ENCODE measurements at regions not wholly inside any gene's neighbourhood (a gene's known extent, or its start where the extent isn't known, plus 50 kb on each side); places are given as distances from the start of the nearest gene placed in this dataset.

DNA sequence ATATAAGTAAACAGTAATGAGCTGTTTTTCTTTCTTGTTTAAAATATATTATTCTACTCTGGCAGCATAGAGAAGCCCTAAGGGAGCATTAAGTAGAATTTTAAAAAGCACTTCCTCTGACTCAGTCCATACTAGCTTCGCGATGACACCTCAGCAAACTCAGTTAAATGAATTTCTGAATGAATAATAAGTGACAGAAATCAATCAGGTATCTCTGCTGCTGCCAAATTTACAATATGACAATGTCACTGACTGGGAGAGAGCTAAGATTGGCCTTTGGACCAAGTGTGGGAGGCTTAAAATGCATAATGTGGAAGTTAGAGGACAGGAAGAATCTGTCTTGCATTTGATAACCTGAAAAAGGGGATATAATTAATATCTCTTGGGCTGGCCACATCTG, 296.1 kb downstream of the HHIPL2 start:
- Mint-ChIP-seq H3K27me3 (peaks cover 5% of the 10 kb centered on the region), H3K27ac (no peak overlapping the region), H3K9me3 (no peaks in the 10 kb centered on the region), H3K4me3 (no peak overlapping the region), H3K4me1 (ENCODE audit: unreplicated experiment) (peaks cover 6% of the 10 kb centered on the region), H3K36me3 (no peaks in the 10 kb centered on the region)
- TF ChIP-seq, protein P1, sequence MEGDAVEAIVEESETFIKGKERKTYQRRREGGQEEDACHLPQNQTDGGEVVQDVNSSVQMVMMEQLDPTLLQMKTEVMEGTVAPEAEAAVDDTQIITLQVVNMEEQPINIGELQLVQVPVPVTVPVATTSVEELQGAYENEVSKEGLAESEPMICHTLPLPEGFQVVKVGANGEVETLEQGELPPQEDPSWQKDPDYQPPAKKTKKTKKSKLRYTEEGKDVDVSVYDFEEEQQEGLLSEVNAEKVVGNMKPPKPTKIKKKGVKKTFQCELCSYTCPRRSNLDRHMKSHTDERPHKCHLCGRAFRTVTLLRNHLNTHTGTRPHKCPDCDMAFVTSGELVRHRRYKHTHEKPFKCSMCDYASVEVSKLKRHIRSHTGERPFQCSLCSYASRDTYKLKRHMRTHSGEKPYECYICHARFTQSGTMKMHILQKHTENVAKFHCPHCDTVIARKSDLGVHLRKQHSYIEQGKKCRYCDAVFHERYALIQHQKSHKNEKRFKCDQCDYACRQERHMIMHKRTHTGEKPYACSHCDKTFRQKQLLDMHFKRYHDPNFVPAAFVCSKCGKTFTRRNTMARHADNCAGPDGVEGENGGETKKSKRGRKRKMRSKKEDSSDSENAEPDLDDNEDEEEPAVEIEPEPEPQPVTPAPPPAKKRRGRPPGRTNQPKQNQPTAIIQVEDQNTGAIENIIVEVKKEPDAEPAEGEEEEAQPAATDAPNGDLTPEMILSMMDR (conservative IDR thresholded peaks at IDR 0.05) = no peak
- DNase-seq (ENCODE audit: extremely low spot score, unreplicated experiment) = no peak

DNA sequence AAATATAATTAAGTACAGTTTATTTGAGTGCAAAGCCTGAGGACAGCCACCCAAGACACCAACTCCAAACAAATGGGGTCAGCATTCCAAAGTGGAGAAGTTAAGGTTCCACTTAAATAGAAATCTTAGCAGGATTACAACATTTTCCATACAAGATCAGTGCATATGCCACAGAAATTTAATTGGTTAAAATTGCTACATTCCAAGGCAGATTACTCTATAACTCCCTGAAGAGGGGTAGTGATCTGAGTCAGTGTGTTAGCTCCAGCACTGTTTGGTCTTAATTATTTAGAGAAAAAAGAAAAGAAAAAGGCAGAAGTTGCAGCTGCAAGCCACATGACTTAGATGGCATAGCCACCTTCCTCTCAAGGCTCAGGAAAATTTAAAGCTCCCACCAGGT, 297.5 kb downstream of the HHIPL2 start:
- no peak overlapping the region for H3K27ac Mint-ChIP-seq

DNA sequence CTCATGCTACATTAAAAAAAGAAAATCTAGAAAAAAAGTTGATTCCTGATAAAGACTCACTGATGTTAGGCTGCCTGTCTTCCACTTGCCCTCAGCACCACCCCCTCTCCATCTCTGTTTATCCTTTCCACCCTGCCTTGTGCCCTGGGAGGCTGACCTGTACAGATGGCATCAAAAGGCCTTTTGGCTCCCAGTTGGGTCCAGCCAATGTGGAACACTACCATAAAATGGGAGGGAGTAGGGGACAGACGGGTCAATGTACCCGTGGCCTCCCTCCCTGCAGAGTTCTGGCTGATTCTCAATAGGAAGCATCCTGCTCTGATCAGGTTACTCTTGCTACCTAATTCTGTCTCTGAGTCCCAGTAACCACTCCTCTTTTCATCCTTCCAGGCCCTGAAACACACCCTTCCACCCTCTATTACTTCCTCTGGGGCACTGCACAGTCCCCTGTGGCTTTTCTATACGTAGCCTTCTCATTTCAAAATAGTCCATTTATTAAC, 300.0 kb downstream of the HHIPL2 start:
- H3K4me3 Mint-ChIP-seq = no peak overlapping the region
- H3K27ac Mint-ChIP-seq = no peak overlapping the region

More for the DNA sequence above, 297.5 kb downstream of the HHIPL2 start:
- DNase-seq (ENCODE audit: extremely low spot score, unreplicated experiment) = no peak
- Mint-ChIP-seq H3K36me3 (no peaks in the 10 kb centered on the region), H3K9me3 (no peaks in the 10 kb centered on the region), H3K27me3 (peaks cover 5% of the 10 kb centered on the region), H3K4me3 (no peak overlapping the region), H3K4me1 (ENCODE audit: unreplicated experiment) (peaks cover 6% of the 10 kb centered on the region)
- TF ChIP-seq, protein P1 (conservative IDR thresholded peaks at IDR 0.05) = no peak

DNA sequence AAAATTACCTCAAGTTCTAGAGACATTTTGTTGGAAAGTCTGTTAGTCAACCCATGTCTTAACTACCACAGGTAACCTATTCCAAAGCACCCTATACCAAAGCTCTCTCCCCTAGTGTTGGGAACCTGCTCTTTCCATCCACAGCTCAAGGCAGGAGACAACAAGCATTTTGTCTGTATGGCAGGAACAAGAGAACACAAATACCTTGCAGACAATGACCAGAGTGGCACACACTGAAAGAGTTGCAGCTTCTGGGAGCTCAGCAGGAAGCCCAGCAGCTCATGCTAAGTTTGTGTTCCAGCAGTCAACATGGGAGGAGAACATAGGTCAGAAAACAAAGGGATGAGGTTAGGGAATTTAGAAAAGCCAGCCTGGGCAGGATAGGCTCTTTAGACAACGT, 300.8 kb downstream of the HHIPL2 start:
- Mint-ChIP-seq H3K4me3 (no peak overlapping the region), H3K4me1 (ENCODE audit: unreplicated experiment) (peaks cover 6% of the 10 kb centered on the region), H3K36me3 (no peaks in the 10 kb centered on the region), H3K27ac (no peak overlapping the region), H3K9me3 (no peaks in the 10 kb centered on the region), H3K27me3 (peaks cover 5% of the 10 kb centered on the region)
- TF ChIP-seq, protein P1 (conservative IDR thresholded peaks at IDR 0.05) = no peak
- no peak for DNase-seq (ENCODE audit: extremely low spot score, unreplicated experiment)

More for the DNA sequence above, 300.0 kb downstream of the HHIPL2 start:
- H3K36me3 Mint-ChIP-seq = no peaks in the 10 kb centered on the region
- peaks cover 5% of the 10 kb centered on the region for H3K27me3 Mint-ChIP-seq
- no peak for DNase-seq (ENCODE audit: extremely low spot score, unreplicated experiment)
- H3K9me3 Mint-ChIP-seq = no peaks in the 10 kb centered on the region
- TF ChIP-seq, protein P1 (conservative IDR thresholded peaks at IDR 0.05) = no peak
- peaks cover 6% of the 10 kb centered on the region for H3K4me1 Mint-ChIP-seq (ENCODE audit: unreplicated experiment)

DNA sequence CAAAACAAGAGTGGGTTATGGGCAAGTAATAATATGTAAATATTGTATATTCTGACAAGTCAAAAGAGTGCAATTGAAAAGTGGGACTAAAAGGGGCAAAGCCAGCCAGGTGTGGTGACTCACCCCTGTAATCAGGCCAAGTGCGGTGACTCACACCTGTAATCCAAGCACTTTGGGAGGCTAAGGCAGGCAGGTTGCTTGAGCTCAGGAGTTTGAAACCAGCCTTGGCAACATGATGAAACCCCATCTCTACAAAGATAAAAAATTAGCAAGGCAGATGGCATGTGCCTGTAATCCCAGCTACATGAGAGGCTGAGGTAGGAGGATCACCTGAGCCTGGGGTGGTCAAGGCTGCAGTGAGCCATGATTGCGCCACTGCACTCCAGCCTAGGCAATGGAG, 304.0 kb downstream of the HHIPL2 start:
- Mint-ChIP-seq H3K27ac (no peak overlapping the region), H3K36me3 (no peaks in the 10 kb centered on the region), H3K4me1 (ENCODE audit: unreplicated experiment) (peaks cover 6% of the 10 kb centered on the region), H3K27me3 (peaks cover 5% of the 10 kb centered on the region), H3K4me3 (no peak overlapping the region), H3K9me3 (no peaks in the 10 kb centered on the region)
- no peak for DNase-seq (ENCODE audit: extremely low spot score, unreplicated experiment)
- TF ChIP-seq, protein P1 (conservative IDR thresholded peaks at IDR 0.05) = no peak

DNA sequence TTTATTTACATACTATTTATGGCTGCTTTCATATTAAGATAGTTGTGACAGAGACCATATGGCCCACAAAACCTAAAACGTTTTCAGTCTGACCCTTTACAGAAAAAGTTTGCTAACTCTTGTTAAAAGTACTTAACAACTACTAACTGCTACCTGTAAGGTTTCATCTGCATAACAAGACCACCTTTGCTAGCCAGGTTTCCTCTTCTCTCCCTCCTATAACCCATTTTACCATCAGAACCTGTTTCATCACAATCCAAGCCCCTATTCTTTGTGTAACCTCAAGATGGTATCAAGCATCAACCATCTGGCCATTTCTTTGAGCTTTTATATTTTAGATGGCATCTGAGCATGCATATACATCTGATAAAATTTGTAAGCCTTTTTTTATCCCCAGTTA, 305.4 kb downstream of the HHIPL2 start:
- Mint-ChIP-seq H3K4me1 (ENCODE audit: unreplicated experiment) (no peaks in the 10 kb centered on the region), H3K4me3 (no peak overlapping the region), H3K27ac (no peak overlapping the region), H3K9me3 (no peaks in the 10 kb centered on the region), H3K36me3 (no peaks in the 10 kb centered on the region), H3K27me3 (no peaks in the 10 kb centered on the region)
- DNase-seq (ENCODE audit: extremely low spot score, unreplicated experiment) = no peak
- TF ChIP-seq, protein P1 (conservative IDR thresholded peaks at IDR 0.05) = no peak
